Endothelial cell of umbilical vein (primary cell): ENCODE measurements at regions not wholly inside any gene's neighbourhood (a gene's known extent, or its start where the extent isn't known, plus 50 kb on each side); places are given as distances from the start of the nearest gene placed in this dataset.

Experiments
- EZH2 ChIP-seq: IDR thresholded peaks from 2 replicates; pipeline ENCODE4 v1.6.1; 2012; ENCODE audit warnings: borderline replicate concordance, low read depth, mild to moderate bottlenecking, moderate library complexity, low read length, inconsistent platforms; ENCODE audit not compliant: severe bottlenecking
- GATA2 ChIP-seq: IDR thresholded peaks from 2 replicates; pipeline ENCODE4 v1.7.0; 2011; ENCODE audit warnings: low read depth, mild to moderate bottlenecking, moderate library complexity, mixed read lengths, low read length; ENCODE audit not compliant: insufficient read length, insufficient read depth
- JUN ChIP-seq: IDR thresholded peaks from 2 replicates; pipeline ENCODE4 v1.6.1; 2011; ENCODE audit warnings: borderline replicate concordance, low read depth; ENCODE audit not compliant: insufficient read length, insufficient read depth
- MAX ChIP-seq: IDR thresholded peaks from 2 replicates; pipeline ENCODE4 v1.6.1; 2011; ENCODE audit not compliant: insufficient read depth, insufficient read length
- MYC ChIP-seq: IDR thresholded peaks from one replicate; pipeline ENCODE4 v1.6.1; 2011; ENCODE audit warnings: mild to moderate bottlenecking, low read depth, low read length
- POLR2A ChIP-seq: IDR thresholded peaks from 2 replicates; pipeline ENCODE4 v1.6.1; 2012; ENCODE audit warnings: low read depth, mild to moderate bottlenecking, control low read depth, low read length
- POLR2AphosphoS5 ChIP-seq: IDR thresholded peaks from 2 replicates; pipeline ENCODE4 v1.6.1; 2012; ENCODE audit warnings: low read depth, mild to moderate bottlenecking, control low read depth, low read length, moderate library complexity; ENCODE audit not compliant: insufficient read depth
- TF ChIP-seq, protein P1 (sequence below), 2 donors: IDR thresholded peaks; 1 replicate in 1 of 2; 2 replicates in 1 of 2; pipeline ENCODE4 v1.5.1; 2011; ENCODE audit warnings: low read length in 2 of 2, mild to moderate bottlenecking in 2 of 2, moderate library complexity in 2 of 2, control low read depth in 1 of 2, inconsistent platforms in 1 of 2, low read depth in 1 of 2; ENCODE audit not compliant: insufficient read depth in 1 of 2; ENCODE audit errors: extremely low read depth in 1 of 2

DNA sequence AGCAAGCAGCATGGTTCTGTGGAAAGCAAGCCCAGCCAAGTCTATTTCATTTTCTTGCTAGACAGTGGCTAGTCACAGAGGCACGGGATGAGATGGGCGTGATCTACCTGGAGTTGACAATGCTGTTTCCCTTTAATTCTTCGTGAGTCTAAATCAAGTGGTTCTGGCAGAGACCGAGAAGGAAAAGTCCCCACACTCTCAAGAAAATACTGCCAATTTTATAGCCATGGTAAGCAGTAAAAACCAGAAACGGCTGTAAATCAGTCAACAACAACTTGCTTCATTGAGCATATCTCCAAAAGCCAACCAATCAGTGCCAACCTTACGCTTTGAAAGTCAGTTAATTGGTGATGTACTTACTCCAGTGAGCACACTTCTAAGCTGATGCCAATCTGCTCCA is 223.4 kb downstream of the SEC23IP start:
- no peak for TF ChIP-seq JUN
- TF ChIP-seq GATA2 = no peak
- TF ChIP-seq, protein P1, sequence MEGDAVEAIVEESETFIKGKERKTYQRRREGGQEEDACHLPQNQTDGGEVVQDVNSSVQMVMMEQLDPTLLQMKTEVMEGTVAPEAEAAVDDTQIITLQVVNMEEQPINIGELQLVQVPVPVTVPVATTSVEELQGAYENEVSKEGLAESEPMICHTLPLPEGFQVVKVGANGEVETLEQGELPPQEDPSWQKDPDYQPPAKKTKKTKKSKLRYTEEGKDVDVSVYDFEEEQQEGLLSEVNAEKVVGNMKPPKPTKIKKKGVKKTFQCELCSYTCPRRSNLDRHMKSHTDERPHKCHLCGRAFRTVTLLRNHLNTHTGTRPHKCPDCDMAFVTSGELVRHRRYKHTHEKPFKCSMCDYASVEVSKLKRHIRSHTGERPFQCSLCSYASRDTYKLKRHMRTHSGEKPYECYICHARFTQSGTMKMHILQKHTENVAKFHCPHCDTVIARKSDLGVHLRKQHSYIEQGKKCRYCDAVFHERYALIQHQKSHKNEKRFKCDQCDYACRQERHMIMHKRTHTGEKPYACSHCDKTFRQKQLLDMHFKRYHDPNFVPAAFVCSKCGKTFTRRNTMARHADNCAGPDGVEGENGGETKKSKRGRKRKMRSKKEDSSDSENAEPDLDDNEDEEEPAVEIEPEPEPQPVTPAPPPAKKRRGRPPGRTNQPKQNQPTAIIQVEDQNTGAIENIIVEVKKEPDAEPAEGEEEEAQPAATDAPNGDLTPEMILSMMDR (IDR thresholded peaks at IDR 0.05; ENCODE audit: extremely low read depth in 1 of 2, insufficient read depth in 1 of 2, low read depth in 1 of 2, low read length in 2 of 2) = no peak
- TF ChIP-seq POLR2A = no peak
- TF ChIP-seq POLR2AphosphoS5 = no peak
- no peak for TF ChIP-seq EZH2
- no peak for TF ChIP-seq MAX
- no peak for TF ChIP-seq MYC
